HEK293 (cell line): ENCODE measurements at regions not wholly inside any gene's neighbourhood (a gene's known extent, or its start where the extent isn't known, plus 50 kb on each side); places are given as distances from the start of the nearest gene placed in this dataset.

Experiments
- GFI1B ChIP-seq: fragments of 450-650 bp; formaldehyde crosslinking; IDR thresholded peaks from 2 replicates; pipeline ENCODE4 v1.5.1; 2016; ENCODE audit warnings: missing biosample characterization, missing genetic modification characterization
- PBX3 ChIP-seq: sonication (generic); formaldehyde crosslinking; IDR thresholded peaks from 2 replicates; pipeline ENCODE4 v1.8.1; 2022; ENCODE audit warnings: mild to moderate bottlenecking, moderate library complexity, missing genetic modification reagents
- REST ChIP-seq: fragments of 450-650 bp; formaldehyde crosslinking; IDR thresholded peaks from 2 replicates; pipeline ENCODE4 v1.5.1; 2016; ENCODE audit warnings: missing biosample characterization, missing genetic modification characterization
- SP2 ChIP-seq: fragments of 450-650 bp; formaldehyde crosslinking; IDR thresholded peaks from 2 replicates; pipeline ENCODE4 v1.5.1; 2016; ENCODE audit warnings: missing biosample characterization, missing genetic modification characterization
- YY1 ChIP-seq: fragments of 450-650 bp; formaldehyde crosslinking; IDR thresholded peaks from 2 replicates; pipeline ENCODE4 v1.5.1; 2018; ENCODE audit warnings: missing biosample characterization, missing genetic modification characterization
- ZNF214 ChIP-seq: fragments of 450-650 bp; formaldehyde crosslinking; IDR thresholded peaks from 2 replicates; pipeline ENCODE4 v1.5.1; 2017; ENCODE audit warnings: missing biosample characterization, mild to moderate bottlenecking, missing genetic modification characterization, borderline replicate concordance
- ZNF416 ChIP-seq: fragments of 450-650 bp; formaldehyde crosslinking; IDR thresholded peaks from 2 replicates; pipeline ENCODE4 v1.5.1; 2016; ENCODE audit warnings: missing biosample characterization, missing genetic modification characterization
- ZNF488 ChIP-seq: fragments of 450-650 bp; formaldehyde crosslinking; IDR thresholded peaks from 2 replicates; pipeline ENCODE4 v1.5.1; 2016; ENCODE audit warnings: missing biosample characterization, missing genetic modification characterization
- ZNF610 ChIP-seq: fragments of 450-650 bp; formaldehyde crosslinking; IDR thresholded peaks from 2 replicates; pipeline ENCODE4 v1.5.1; 2016; ENCODE audit warnings: missing biosample characterization, missing genetic modification characterization, borderline replicate concordance
- TF ChIP-seq, protein P1 (sequence below): fragments of 450-650 bp; formaldehyde crosslinking; IDR thresholded peaks from 2 replicates; pipeline ENCODE4 v1.5.1; 2016; ENCODE audit warnings: missing biosample characterization, missing genetic modification characterization
- TF ChIP-seq, protein P2 (sequence below): fragments of 450-650 bp; formaldehyde crosslinking; conservative IDR thresholded peaks from 2 replicates; pipeline ENCODE4 v1.5.1; 2016; ENCODE audit warnings: low read depth, missing biosample characterization, missing genetic modification characterization
- TF ChIP-seq, protein P3 (sequence below): fragments of 450-650 bp; formaldehyde crosslinking; IDR thresholded peaks from 2 replicates; pipeline ENCODE4 v1.5.1; 2016; ENCODE audit warnings: missing biosample characterization, missing genetic modification characterization

- TF ChIP-seq, protein P1, sequence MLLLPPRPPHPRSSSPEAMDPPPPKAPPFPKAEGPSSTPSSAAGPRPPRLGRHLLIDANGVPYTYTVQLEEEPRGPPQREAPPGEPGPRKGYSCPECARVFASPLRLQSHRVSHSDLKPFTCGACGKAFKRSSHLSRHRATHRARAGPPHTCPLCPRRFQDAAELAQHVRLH (tag by site-specific recombination) = no peak
- TF ChIP-seq ZNF610 (tag by site-specific recombination) (no peak), SP2 (tag by site-specific recombination) (no peak), ZNF416 (no peak), GFI1B (tag by site-specific recombination) (no peak), REST (tag by site-specific recombination) (no peak), ZNF214 (tag by site-specific recombination) (no peak), ZNF488 (tag by site-specific recombination) (no peak), PBX3 (CRISPR knock-in tag) (no peak), YY1 (tag by site-specific recombination) (no peak)
- TF ChIP-seq, protein P2, sequence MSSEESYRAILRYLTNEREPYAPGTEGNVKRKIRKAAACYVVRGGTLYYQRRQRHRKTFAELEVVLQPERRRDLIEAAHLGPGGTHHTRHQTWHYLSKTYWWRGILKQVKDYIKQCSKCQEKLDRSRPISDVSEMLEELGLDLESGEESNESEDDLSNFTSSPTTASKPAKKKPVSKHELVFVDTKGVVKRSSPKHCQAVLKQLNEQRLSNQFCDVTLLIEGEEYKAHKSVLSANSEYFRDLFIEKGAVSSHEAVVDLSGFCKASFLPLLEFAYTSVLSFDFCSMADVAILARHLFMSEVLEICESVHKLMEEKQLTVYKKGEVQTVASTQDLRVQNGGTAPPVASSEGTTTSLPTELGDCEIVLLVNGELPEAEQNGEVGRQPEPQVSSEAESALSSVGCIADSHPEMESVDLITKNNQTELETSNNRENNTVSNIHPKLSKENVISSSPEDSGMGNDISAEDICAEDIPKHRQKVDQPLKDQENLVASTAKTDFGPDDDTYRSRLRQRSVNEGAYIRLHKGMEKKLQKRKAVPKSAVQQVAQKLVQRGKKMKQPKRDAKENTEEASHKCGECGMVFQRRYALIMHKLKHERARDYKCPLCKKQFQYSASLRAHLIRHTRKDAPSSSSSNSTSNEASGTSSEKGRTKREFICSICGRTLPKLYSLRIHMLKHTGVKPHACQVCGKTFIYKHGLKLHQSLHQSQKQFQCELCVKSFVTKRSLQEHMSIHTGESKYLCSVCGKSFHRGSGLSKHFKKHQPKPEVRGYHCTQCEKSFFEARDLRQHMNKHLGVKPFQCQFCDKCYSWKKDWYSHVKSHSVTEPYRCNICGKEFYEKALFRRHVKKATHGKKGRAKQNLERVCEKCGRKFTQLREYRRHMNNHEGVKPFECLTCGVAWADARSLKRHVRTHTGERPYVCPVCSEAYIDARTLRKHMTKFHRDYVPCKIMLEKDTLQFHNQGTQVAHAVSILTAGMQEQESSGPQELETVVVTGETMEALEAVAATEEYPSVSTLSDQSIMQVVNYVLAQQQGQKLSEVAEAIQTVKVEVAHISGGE = no peak
- TF ChIP-seq, protein P3, sequence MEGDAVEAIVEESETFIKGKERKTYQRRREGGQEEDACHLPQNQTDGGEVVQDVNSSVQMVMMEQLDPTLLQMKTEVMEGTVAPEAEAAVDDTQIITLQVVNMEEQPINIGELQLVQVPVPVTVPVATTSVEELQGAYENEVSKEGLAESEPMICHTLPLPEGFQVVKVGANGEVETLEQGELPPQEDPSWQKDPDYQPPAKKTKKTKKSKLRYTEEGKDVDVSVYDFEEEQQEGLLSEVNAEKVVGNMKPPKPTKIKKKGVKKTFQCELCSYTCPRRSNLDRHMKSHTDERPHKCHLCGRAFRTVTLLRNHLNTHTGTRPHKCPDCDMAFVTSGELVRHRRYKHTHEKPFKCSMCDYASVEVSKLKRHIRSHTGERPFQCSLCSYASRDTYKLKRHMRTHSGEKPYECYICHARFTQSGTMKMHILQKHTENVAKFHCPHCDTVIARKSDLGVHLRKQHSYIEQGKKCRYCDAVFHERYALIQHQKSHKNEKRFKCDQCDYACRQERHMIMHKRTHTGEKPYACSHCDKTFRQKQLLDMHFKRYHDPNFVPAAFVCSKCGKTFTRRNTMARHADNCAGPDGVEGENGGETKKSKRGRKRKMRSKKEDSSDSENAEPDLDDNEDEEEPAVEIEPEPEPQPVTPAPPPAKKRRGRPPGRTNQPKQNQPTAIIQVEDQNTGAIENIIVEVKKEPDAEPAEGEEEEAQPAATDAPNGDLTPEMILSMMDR = no peak
Measured at GRCh38 chr6:27092316-27092692, 155.2 kb upstream of the PRSS16 start.
